ENCODE measurements at regions not wholly inside any gene's neighbourhood (a gene's known extent, or its start where the extent isn't known, plus 50 kb on each side); places are given as distances from the start of the nearest gene placed in this dataset.

DNA sequence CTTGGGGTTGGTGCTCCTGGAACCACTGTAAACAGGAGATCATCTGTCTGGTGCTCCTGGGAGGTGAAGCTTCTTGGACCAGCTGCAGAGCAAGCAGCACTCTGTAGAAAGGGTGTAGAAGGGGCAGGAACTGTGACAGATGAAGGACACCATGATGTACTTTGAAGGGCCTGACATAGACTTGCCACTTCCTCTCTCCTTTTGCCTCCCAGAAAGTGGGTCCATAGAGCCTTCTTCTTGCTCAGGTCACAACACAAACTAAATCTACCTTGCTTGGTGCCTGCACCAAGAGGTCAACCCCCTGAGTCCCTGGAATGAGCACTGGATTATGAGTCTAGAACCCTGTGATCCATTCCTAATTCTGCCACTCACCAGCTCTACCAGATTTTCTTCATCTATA lies 176.1 kb upstream of the HES1 start:
- DNase-seq (ENCODE audit: low spot score), result no peak
- Histone ChIP-seq H3K36me3 (ENCODE audit: control insufficient read depth in 4 of 4, insufficient read depth in 3 of 4, low read depth in 1 of 4, low read length in 3 of 4) (no peaks in the 10 kb centered on the region), H3K27ac (ENCODE audit: low read depth in 1 of 2, low read length in 2 of 2) (no peak overlapping the region), H3K27me3 (ENCODE audit: control insufficient read depth in 4 of 4, insufficient read depth in 4 of 4, low read length in 3 of 4) (no peaks in the 10 kb centered on the region), H3K9me3 (ENCODE audit: control insufficient read depth in 4 of 4, low read length in 3 of 4) (peaks cover 0 to 6% (median under 1%) of the 10 kb centered on the region in 4 donors), H3K4me1 (ENCODE audit: control insufficient read depth in 4 of 4, insufficient read depth in 4 of 4, low read length in 3 of 4) (no peaks in the 10 kb centered on the region), H3K4me3 (ENCODE audit: low read depth in 1 of 3, low read length in 3 of 3) (no peak overlapping the region), H3K9ac (ENCODE audit: low read depth in 1 of 2, low read length in 2 of 2) (no peak overlapping the region)
- TF ChIP-seq FOXA2 (IDR thresholded peaks at IDR 0.05) (no peak), TAF1 (conservative IDR thresholded peaks at IDR 0.05) (no peak), RXRA (IDR thresholded peaks at IDR 0.05) (no peak), NR2F2 (IDR thresholded peaks at IDR 0.05) (no peak), FOXA1 (IDR thresholded peaks at IDR 0.05) (no peak), EGR1 (IDR thresholded peaks at IDR 0.05; ENCODE audit: low read depth in 2 of 2) (no peak), GABPA (IDR thresholded peaks at IDR 0.05 in 1 of 2, conservative IDR thresholded peaks at IDR 0.05 in 1 of 2) (no peak), RAD21 (IDR thresholded peaks at IDR 0.05) (no peak), HNF4A (conservative IDR thresholded peaks at IDR 0.05) (no peak), YY1 (IDR thresholded peaks at IDR 0.05) (no peak), HNF4G (IDR thresholded peaks at IDR 0.05) (no peak), SP1 (IDR thresholded peaks at IDR 0.05) (no peak), JUND (IDR thresholded peaks at IDR 0.05) (no peak)
- TF ChIP-seq, protein P1, sequence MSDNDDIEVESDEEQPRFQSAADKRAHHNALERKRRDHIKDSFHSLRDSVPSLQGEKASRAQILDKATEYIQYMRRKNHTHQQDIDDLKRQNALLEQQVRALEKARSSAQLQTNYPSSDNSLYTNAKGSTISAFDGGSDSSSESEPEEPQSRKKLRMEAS (IDR thresholded peaks at IDR 0.05), result no peak
- TF ChIP-seq, protein P2, sequence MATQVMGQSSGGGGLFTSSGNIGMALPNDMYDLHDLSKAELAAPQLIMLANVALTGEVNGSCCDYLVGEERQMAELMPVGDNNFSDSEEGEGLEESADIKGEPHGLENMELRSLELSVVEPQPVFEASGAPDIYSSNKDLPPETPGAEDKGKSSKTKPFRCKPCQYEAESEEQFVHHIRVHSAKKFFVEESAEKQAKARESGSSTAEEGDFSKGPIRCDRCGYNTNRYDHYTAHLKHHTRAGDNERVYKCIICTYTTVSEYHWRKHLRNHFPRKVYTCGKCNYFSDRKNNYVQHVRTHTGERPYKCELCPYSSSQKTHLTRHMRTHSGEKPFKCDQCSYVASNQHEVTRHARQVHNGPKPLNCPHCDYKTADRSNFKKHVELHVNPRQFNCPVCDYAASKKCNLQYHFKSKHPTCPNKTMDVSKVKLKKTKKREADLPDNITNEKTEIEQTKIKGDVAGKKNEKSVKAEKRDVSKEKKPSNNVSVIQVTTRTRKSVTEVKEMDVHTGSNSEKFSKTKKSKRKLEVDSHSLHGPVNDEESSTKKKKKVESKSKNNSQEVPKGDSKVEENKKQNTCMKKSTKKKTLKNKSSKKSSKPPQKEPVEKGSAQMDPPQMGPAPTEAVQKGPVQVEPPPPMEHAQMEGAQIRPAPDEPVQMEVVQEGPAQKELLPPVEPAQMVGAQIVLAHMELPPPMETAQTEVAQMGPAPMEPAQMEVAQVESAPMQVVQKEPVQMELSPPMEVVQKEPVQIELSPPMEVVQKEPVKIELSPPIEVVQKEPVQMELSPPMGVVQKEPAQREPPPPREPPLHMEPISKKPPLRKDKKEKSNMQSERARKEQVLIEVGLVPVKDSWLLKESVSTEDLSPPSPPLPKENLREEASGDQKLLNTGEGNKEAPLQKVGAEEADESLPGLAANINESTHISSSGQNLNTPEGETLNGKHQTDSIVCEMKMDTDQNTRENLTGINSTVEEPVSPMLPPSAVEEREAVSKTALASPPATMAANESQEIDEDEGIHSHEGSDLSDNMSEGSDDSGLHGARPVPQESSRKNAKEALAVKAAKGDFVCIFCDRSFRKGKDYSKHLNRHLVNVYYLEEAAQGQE (IDR thresholded peaks at IDR 0.05), result no peak
- TF ChIP-seq, protein P3, sequence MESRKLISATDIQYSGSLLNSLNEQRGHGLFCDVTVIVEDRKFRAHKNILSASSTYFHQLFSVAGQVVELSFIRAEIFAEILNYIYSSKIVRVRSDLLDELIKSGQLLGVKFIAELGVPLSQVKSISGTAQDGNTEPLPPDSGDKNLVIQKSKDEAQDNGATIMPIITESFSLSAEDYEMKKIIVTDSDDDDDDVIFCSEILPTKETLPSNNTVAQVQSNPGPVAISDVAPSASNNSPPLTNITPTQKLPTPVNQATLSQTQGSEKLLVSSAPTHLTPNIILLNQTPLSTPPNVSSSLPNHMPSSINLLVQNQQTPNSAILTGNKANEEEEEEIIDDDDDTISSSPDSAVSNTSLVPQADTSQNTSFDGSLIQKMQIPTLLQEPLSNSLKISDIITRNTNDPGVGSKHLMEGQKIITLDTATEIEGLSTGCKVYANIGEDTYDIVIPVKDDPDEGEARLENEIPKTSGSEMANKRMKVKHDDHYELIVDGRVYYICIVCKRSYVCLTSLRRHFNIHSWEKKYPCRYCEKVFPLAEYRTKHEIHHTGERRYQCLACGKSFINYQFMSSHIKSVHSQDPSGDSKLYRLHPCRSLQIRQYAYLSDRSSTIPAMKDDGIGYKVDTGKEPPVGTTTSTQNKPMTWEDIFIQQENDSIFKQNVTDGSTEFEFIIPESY (IDR thresholded peaks at IDR 0.05), result no peak
- TF ChIP-seq, protein P4, sequence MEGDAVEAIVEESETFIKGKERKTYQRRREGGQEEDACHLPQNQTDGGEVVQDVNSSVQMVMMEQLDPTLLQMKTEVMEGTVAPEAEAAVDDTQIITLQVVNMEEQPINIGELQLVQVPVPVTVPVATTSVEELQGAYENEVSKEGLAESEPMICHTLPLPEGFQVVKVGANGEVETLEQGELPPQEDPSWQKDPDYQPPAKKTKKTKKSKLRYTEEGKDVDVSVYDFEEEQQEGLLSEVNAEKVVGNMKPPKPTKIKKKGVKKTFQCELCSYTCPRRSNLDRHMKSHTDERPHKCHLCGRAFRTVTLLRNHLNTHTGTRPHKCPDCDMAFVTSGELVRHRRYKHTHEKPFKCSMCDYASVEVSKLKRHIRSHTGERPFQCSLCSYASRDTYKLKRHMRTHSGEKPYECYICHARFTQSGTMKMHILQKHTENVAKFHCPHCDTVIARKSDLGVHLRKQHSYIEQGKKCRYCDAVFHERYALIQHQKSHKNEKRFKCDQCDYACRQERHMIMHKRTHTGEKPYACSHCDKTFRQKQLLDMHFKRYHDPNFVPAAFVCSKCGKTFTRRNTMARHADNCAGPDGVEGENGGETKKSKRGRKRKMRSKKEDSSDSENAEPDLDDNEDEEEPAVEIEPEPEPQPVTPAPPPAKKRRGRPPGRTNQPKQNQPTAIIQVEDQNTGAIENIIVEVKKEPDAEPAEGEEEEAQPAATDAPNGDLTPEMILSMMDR (IDR thresholded peaks at IDR 0.05; ENCODE audit: low read depth, low read length, missing input control), result no peak
- TF ChIP-seq, protein P5, sequence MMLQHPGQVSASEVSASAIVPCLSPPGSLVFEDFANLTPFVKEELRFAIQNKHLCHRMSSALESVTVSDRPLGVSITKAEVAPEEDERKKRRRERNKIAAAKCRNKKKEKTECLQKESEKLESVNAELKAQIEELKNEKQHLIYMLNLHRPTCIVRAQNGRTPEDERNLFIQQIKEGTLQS (IDR thresholded peaks at IDR 0.05), result no peak

All from liver (tissue), 7 donors.